ENCODE measurements at regions not wholly inside any gene's neighbourhood (a gene's known extent, or its start where the extent isn't known, plus 50 kb on each side); places are given as distances from the start of the nearest gene placed in this dataset.

- no peak for DNase-seq
Measured at GRCh38 chr9:79000230-79001002, 571.3 kb upstream of the TLE4 start.

DNA sequence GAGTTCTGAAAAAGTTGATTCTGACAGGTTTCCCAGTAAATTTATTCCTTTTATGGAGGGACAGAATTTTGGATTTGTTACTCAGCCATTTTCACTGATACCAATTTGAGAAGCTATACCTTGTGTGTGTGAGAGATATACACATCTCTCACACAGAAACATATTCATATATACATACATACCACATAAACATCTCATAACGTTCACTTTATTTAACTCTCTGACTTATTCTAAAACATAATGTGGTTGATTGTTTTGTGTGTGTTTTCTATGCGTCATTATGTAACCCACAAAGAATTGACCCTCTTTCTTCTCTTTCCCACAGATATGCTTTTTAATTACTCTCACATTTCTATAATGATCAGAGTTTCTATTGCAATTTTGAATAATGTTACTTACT, 570.8 kb upstream of the TLE4 start:
- no peak for DNase-seq

DNA sequence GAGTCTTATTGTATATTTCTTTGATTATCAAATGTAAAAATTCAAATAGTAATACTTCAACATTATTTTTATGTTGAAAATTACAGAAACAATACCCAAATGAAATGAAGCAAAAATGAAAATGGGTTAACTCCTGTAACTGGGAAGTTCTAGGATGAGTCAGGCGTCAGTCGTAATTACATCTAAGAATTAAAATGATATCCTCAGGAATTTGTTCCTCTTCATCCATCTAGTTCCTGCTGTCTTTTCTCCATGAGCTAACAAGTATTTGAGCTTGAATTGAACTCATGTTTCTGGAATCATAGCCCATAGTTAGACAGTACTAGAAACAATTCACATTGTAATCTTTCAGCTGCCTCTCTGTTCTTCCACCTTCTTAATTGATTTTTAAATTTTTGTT, 568.3 kb upstream of the TLE4 start:
- no peak for DNase-seq

GRCh38 chr9:79004032-79004431, 567.7 kb upstream of the TLE4 start:
- no peak for DNase-seq

DNA sequence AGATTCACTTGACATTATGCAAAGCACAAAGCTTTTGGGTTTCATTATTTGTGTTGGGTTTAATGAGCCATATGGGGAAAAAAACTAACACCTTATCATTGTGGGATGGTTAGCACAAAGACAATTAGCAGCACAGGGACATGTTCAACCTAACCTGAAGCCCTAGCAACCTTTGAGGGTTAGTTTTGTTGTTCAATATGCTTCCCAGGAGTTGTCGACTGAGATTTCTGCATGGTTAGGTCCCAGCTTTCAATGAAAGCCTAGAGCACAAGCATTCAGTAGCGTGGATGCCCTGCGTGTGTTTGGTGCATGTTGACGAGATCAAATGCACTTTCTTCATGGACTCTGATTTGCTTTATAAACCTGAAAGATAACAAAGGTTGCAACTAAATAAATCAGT, 565.2 kb upstream of the TLE4 start:
- DNase-seq, result no peak

- no peak for DNase-seq
Measured at GRCh38 chr9:79007701-79008483, 563.9 kb upstream of the TLE4 start.

DNA sequence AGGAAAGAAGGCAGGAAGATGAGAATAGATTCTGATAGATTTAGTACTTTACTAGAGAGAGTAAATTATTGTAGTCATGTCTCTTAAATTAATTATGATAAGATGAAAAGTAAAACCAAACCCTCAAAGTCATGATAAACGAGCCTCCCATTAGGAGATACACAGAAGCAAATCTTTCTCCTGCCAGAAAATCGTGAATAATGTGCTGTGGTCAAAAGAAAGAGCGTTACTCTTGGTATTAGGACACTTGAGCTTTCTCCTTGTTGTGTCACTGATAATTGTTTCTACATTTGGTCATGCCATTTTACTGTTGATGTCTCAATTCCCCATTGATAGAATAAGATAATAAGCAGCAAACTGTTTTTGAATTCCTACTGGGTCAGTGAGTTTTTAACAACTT, 562.8 kb upstream of the TLE4 start:
- no peak for DNase-seq

GRCh38 chr9:79011461-79011860, 560.3 kb upstream of the TLE4 start:
- no peak for DNase-seq

GRCh38 chr9:79012561-79012960, 559.2 kb upstream of the TLE4 start:
- no peak for DNase-seq

DNA sequence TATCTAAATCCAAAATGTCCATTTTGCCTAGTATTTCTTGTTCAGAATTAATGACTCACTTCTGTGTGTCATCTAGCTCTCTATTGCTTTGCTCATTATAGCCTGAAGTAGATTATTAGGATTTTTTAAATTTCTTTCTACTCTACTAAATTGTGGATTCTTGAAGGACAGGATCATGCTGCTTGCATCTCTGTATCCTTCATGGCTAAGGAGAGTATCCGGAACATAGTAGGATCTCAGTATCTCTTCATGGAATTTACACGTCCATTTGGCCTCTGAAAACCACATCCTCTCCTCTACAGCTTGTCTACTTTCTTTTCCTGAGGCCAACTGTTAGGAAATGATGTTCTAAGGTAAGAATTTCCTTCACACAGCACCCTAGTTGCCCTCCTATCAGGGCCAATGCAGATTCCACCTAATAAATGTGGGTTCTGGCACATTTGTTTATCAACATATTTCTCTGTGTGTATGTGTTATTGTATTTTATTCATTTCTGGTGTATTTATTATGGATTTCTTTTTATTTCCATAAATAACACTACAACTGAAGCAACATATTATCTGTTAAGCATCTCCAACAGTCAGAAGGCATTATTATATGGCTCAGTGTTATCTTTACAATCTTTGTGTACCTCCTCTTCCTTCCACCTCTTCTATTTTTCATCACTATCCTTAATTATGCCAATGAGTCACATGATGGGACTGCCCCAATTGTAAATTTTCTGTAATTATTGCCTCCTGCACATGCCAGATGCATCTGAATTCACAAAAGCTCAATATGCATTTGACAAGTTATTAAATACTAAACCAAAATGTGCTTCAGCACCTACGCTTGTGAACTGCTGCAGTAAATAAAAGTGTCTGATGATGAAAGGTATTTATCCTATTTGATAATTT, 557.8 kb upstream of the TLE4 start:
- DNase-seq, result no peak

DNA sequence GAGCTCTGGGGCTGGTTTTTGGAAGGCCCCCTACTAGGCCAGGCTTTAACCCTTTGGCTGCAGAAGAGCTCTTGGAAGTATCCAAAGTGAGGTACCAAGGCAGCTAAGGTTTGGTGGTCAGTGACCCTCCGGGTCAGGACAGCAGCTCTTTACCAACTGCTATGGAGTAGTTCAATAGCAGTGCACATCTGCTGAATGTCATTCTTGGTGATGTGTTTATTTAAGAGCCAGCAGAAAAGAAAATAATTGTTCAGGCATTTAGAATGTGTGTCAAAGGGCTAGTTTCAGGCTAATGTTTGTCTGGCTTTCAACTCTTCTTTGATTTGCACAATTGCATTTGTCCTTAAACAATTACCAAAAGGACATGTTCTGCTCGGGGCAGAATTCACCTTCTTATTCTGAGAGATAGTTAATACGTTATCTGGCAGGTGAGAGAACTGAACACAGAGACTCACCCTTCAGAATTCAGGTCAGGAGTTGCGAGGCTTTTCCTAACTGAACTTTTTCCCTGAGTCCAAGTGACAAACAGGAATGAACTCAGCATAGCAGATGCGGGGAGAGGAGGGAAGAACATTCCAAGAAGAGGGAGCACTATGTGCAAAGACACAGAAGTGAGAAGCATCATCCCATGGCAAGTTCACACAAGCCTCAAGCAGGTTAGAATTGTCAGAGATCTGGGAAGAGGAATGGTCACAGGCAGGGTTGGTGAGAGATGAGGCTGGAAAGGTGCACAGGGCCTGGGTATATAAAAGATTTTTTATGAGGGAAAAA, 556.7 kb upstream of the TLE4 start:
- no peak for DNase-seq

GRCh38 chr9:79015951-79016350, 555.8 kb upstream of the TLE4 start:
- DNase-seq, result no peak

GRCh38 chr9:79020276-79020675, 551.5 kb upstream of the TLE4 start:
- DNase-seq, result peak; percentile 87

DNA sequence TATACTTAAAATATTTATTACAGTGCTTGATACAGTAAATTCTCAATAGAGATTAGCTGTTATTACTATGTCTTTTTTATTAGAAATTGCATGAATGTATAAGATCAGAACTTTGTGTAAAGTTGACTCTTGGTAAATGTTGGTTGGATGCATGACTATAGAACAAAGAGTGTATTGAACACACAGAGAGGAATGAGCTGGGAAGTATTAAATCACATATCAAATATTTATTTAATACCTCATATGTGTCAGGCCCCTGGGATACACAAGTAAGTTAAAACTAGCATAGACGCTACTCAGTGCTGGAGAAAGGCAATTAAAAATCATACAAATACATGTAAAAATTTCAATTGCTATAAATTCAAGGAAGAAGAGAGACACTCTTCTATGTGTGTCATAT, 550.7 kb upstream of the TLE4 start:
- DNase-seq, result no peak

DNA sequence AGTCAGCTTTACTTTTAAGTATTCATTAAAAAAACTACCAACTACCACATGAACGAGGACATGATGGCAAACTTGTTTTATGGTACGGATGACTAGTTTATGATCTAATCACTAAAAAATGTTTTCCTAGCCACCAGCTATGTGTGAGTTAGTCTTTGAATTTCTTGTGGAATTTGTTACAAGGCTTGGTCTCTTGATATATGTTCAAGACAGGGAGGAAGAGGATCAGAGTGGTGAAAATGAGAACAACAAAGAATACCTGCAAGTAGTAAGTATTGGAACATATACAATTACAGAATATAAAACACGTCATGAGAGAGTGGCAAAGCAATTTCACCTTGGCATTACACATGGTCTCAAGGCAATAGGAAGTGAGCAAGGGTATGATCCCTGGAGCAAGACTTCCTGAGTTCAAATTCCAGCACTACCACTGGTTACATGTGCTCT, 548.6 kb upstream of the TLE4 start:
- no peak for DNase-seq

DNA sequence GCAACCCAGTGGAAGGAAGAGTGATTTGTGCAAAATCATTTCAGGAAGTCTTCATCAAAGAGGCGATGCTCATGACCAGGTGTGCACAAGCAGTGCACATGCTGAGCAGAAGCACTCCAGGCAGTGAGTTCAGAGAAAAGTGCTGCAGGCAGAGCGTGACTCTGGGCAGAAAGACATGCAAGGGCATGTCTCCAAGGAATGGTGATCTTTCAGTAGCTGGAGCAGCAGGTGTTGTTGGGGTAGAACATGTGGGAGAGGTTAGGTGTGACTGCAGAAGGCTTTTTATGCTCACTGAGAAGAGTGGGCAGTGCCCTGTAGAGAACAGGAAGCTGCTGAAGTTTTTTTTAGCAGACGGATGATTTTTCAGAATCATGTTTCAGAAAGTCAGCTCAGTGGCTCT, 545.4 kb upstream of the TLE4 start:
- DNase-seq, result no peak

- DNase-seq, result no peak
Measured at GRCh38 chr9:79028101-79028500, 543.7 kb upstream of the TLE4 start.

GRCh38 chr9:79034583-79034982, 537.2 kb upstream of the TLE4 start:
- DNase-seq, result no peak

DNA sequence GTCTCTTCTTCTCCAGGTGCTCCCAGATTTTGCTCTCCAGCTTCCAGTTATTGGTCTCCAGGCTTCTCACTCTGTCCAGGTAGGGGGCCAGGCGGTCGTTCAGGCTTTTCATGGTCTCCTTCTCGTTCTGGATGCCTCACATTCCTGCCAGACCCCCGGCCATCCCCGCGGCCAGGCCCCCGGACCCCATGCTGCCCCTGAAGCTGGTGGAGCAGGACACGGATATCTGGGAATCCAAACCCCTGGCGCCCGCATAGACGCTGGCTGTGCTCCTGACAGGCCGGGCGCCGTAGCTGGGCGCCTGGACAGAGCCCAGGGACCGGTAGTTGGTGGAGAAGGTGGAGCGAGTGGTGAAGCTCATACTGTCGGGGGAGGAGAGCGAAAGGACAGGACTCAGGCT, 534.4 kb upstream of the TLE4 start:
- DNase-seq, result no peak

DNA sequence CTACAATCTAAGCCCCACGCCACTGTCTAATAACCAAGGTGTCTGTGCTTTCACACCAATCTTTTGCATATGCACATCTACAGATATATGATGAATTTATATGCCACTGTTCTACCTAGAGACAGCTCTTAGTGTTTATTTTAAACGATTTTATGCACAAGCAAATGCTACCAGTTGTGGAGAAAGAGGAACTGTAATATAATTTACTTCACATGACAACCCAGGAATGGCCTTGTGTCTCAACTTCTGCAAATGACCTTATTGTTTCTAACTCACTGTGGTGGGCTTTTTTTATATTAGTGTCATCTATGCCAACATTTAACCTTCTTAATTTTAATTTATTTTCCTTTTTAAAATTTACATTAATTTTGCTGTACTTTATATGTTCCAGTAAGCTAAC, 531.1 kb upstream of the TLE4 start:
- DNase-seq, result no peak

GRCh38 chr9:79041266-79041665, 530.5 kb upstream of the TLE4 start:
- no peak for DNase-seq

GRCh38 chr9:79043916-79044315, 527.8 kb upstream of the TLE4 start:
- DNase-seq, result no peak

- DNase-seq, result no peak
Measured at GRCh38 chr9:79046401-79046800, 525.4 kb upstream of the TLE4 start.
